ENCODE measurements at regions not wholly inside any gene's neighbourhood (a gene's known extent, or its start where the extent isn't known, plus 50 kb on each side); places are given as distances from the start of the nearest gene placed in this dataset.
"Not testable (repeated sequence)": the region's sequence is repeated elsewhere in the genome, so short reads cannot be mapped to it uniquely, and the experiment has no call there.

DNA sequence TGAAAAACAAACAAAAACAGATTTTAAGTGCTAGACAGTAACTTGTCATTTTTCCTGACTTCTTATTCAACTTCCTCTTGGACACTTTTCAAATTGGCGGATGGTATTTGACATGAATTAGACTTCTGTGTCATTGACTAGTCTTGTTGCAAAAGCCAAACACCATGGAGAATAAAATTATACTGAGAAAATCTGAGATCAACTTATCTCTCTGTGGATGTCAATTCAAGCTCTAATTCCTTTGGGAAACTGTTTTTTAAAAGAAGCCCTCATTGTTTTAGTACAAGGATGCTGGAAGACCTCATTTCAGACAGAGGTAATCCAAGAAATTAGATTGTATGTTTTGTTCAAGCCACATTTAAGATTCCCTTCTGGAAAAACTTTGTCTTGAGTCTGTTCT lies 831.0 kb downstream of the SEMA5A start:
- no peak for DNase-seq (ENCODE audit: low read depth)

DNA sequence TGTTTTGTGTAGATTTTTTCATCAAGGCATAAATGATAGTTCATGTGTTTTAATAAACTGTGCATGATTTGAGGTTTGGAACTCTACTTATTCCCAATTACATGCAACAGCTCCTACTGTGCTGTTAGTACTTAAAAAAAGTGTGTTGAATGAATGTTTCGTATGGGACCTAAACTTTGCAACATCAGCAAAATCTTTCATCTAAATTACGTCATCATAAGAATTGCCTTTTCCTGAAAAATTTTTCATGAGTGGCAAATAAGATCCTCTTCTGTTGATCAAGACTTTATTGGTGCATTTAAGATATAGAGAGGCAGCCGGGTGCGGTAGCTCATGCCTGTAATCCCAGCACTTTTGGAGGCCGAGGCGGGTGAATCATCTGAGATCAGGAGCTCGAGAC lies 826.1 kb downstream of the SEMA5A start:
- DNase-seq (ENCODE audit: low read depth), result no peak

DNA sequence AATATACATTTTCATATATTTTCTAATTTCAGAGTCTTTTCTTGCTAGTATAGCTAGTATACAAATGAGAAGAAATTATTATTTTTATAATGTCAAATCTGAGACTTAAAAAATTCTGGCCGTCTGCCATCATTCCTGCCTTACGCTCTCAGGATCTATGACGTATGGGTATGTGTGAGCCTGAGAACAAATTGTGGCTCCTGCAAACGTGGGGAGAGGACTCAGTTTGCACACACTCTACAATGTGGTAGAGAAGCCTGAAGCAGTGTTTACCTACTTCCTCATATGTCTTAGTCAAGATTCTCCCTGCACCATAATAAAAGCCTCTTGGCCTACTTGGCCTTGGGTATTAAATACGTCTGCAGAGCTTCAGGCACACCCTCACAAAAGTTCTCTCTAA lies 825.4 kb downstream of the SEMA5A start:
- DNase-seq (ENCODE audit: low read depth), result no peak

DNA sequence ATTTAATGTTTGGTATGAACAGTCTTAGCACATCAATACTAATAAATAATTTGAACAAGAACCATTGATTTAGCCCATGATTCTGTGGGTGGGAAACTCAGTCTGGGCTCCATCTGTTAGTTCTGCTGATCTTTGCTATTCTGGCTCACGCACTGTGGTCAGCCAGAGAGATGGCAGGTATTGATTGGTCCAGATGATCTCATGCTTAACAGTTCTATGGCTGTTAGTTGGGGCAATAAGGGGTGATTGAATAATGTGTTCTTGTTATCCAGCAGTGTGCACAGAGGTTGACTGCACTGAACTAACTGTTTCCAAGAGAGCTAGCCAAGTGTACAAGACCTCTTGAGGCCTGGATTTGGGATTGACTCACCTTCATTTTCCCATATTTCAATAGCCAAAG lies 824.3 kb downstream of the SEMA5A start:
- no peak for DNase-seq (ENCODE audit: low read depth)

DNA sequence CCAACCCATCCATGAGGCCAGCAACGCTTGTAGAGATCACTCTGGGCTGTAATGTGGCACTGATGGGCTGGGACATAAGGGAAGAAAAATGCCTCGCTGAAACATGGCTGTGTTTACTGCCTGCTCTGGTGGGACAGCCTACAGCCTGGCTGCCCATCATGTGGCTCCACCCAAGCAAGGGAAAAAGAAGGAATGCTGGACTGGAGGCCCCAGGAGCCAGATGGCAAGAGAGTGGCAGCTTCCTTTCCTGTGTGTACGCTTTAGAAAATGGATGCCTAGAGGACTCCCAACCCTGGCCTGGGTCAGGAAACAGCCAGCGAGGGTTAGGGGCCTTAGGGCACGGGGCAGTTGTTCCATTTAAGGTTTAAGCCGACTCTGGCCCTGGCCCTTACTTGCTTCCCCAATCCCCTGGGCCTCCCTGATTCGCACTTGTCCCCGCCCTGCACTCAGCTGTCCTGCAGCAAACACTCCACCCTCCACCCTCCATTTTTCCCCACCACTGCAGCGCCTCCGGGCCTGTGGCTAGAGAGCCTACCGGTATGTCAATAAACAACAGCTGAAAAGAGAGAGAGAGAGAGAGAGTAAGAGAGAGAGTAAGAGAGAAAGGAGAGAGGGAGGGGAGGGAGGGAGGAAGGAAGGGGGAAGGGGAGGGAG lies 819.4 kb downstream of the SEMA5A start:
- no peak for DNase-seq (ENCODE audit: low read depth)

DNA sequence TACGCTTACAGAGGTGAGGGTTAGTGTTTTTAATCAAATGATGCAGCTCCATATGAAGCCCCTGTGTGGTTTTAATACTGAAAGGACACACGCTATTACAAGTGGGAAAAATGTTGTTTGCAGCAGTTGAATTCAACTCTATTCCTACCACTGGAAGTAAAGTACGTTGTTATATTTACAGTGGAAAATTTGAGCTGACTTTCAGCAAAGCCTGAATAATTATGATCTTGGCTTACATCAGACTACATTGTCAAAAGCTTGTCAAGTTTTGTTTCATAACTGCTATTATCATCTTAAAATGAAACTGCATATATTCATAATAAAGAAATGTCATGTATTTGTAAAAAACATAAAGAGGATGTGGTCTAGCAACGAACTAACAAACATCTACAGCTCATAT lies 818.5 kb downstream of the SEMA5A start:
- no peak for DNase-seq (ENCODE audit: low read depth)

DNA sequence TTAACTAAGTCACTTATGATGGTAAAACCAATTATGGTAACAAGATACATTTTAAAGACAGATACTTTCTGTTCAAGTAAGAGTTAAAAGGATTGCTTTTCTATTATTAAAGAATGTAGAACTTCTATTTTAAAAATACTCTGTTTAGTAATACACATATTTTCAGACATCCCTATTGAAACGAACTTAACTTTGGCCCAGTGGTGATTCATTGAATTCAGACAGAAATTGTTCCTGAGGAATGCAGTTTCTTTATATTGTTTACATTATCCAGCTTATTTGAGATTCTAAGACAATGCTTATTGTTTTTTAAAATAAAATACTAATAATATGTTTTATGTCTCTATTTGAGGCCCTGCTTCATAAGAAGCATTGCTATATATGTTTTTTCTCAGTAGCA lies 816.4 kb downstream of the SEMA5A start:
- no peak for DNase-seq (ENCODE audit: low read depth)

DNA sequence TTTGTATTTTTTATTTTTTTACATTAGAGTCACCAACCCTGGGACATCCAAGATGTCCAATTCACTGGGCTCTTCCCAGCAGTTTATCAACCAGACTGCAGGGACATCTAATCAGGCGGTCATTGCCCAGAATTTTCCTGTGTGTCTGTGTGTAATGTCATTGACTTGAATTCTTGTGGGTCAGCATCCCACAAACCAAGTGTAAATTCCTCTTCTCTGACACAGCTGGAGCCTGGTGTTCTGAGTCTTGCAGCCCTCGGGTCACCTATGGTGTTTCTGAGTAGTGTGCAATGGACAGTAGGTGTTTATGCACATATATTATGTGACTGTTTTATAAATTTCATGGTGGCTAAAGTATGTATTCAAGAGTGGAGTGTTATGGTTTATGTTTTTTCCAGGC lies 815.7 kb downstream of the SEMA5A start:
- DNase-seq (ENCODE audit: low read depth), result no peak

DNA sequence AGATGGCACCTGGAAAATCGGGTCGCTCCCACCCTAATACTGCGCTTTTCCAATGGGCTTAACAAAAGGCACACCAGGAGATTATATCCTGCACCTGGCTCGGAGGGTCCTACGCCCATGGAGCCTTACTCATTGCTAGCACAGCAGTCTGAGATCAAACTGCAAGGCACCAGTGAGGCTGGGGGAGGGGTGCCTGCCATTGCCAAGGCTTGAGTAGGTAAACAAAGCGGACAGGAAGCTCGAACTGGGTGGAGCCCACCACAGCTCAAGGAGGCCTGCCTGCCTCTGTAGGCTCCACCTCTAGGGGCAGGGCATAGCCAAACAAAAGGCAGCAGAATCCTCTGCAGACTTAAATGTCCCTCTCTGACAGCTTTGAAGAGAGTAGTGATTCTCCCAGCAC lies 814.8 kb downstream of the SEMA5A start:
- DNase-seq (ENCODE audit: low read depth), result not testable (repeated sequence)

DNA sequence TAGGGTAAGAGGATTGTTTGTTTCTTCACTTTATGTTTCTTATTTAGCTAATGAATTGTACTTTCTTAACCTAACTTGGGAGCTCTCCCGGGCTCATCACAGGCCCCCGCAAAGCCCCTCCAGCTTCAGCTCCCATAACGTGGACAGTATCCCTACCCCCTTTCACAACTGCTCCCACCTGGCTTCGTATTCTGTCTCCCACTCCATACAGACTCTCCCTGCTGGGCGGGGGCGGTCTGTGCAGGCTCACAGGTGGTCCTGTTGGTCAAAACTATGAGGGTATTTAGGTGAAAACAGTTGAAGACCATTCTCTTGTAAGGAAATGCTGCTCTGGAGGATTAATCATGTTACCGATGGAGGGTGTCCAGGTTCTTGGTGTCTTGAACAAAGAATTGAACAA lies 805.3 kb downstream of the SEMA5A start:
- DNase-seq (ENCODE audit: low read depth), result no peak

DNA sequence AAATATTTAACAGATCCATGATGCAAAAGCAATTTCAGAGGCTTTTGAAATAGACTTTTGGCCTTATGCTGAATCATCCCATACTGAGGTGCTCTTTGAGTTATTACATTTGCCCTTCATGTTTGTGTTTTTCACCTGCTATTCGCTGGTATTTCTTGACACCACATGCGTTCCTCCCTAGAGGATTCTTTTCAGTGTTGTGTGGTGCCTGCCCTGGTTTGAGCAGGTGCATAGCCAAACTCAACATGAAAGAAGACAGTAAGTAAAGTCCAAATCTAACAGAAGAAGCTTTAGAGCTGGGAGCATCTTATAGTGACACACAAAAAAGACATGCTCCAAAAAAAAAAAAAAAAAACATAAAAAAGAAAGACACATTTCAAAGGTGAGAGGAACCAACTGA lies 796.3 kb downstream of the SEMA5A start:
- no peak for DNase-seq (ENCODE audit: low read depth)

DNA sequence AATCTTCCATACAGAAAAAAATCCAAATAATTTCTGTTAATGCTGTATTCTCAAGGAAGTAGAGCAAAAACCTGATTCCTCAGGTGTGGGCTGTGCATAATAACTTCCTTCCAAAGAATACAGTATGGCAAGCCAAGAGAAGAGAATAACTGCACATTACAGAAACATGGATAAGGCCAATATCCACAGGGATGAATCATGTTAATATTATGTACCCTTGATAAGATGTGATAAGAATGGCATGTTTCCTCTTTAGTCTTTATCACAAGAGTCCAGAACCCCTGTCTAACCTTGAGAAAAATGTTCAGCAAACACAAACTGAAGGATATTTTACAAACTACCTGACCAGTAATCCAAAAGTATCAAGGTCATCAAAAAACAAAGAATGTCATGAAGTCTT lies 795.8 kb downstream of the SEMA5A start:
- no peak for DNase-seq (ENCODE audit: low read depth)

DNA sequence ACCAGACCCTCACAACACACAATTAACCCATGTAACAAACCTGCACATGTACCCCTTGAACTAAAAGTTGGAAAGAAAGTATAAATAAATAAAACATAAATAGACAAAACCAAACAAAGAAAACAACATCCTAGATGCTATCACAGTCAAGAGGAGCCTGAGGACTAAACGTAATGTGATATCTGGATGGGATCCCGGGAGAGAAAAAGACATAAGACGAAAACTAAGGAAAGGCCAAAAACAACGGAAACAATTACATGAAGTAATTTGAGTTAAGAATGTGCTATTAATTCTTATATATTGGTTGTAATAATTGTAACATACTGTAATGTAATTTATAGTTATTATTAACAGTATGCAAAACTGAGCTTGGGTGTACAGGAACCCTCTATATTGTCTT lies 793.9 kb downstream of the SEMA5A start:
- DNase-seq (ENCODE audit: low read depth), result no peak

DNA sequence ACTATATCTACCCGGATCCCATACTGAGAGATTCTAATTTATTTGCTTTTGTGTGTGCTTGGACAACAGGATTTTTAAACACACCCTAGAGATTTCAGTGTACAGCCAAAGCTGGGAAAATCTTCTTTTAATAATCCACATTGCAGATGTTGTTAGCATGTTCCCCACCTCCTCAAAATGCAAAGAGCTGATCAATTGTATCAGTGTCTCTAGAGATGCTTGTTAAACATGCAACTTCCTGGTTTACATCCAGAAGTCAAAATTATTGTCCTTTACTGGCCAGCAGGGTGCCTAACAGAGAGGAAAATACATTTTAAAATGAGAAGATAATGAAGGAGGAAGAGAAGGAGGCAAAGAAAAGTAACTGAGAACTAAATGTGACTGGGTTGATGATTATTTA lies 793.3 kb downstream of the SEMA5A start:
- DNase-seq (ENCODE audit: low read depth), result no peak

DNA sequence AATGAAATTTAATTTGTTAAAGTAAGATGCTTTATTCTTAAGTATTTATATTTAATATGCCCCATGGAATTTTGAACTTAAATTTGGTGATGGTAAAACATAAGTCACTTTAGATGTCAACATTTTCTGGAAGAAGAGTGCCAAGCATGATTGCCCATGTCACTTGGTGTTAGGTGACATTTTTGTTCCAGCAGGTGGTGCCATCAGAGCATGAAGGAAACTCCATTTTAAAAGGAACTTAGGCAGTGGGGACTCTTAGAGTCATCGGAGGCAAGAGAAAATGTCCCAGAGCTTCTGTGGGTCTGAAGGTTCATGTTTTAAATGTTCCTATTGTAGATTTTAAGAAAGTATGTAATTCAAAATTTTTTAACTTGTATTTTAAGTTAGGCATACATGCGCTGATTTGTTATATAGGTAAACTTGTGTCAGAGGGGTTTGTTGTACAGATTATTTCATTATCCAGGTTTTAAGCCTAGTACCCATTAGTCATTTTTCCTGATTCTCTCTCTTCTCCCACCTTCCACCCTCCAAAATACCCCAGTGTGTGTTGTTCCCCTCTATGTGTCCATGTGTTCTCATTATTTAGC lies 789.3 kb downstream of the SEMA5A start:
- DNase-seq (ENCODE audit: low read depth), result no peak

DNA sequence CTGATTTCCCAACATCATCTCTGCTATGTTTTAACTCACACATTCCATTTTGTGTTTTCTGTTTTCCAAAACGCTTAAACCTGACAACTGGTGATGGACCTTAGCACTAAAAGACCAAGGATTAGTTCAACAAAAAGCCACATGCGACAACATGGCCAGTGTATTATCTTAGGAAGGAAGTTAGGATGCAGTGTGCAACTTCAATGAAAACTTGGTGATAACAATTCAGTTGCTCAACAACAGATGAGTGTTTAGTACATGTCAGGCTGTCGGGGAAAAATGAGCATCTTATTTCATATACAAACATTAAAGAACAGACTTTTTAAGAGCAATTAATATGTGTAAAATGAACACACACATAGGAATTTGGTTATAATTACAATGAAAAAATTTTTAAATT lies 780.0 kb downstream of the SEMA5A start:
- DNase-seq (ENCODE audit: low read depth), result no peak

DNA sequence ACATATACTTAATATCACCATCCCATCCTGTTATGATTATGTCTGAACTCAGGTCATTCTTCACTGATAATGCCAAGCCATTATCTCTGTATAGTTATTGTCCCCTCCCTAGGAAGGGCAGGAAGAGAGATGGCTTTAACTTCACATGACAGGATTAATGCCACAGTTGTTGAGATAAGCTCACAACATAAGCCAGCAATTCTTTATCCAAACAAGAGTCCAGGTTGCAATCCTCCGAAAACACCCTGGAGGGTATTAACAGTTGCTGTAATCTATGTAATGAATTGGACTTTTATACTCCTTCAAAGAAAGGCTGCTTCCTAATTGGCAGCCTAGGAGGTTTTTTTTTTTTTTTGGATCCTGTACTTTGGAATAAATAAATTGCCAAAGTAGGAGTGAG lies 779.4 kb downstream of the SEMA5A start:
- DNase-seq (ENCODE audit: low read depth), result no peak

DNA sequence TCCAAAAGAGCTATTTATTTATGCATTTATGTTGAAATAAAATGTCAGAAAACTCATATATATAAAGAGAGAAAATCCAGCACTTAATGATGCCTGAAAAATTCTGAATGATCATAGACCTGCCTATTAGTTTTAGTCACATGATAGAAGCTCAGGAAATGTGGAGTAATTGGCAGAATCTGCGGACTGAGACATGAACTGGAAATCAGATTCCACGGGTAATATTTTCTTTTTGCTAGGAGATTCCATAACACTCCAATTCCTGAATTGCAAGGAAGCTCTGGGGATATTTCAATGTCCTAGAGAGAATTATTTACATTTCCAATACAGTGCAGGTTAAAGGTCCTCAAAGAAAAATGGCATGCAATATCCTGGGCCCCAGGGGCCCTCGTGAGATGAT lies 778.8 kb downstream of the SEMA5A start:
- no peak for DNase-seq (ENCODE audit: low read depth)

DNA sequence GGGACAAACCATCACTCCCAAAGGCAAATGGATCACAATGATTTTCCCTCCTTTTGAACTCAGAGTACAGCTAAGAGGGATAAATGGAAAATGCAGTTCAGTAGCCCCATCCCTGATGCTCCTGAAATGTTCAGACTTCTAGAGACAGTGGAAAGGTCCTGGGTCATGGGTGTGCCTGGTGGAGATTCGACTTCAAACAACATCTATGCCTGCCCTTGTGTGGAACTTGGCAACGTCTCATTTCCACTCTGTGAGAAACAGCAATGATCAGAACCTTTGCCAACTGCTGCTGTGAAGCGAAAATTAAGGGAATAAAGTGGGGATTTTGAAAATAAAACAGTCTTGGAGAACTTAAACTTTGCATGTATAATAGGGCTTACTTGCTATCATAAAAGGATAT lies 778.1 kb downstream of the SEMA5A start:
- DNase-seq (ENCODE audit: low read depth), result no peak

DNA sequence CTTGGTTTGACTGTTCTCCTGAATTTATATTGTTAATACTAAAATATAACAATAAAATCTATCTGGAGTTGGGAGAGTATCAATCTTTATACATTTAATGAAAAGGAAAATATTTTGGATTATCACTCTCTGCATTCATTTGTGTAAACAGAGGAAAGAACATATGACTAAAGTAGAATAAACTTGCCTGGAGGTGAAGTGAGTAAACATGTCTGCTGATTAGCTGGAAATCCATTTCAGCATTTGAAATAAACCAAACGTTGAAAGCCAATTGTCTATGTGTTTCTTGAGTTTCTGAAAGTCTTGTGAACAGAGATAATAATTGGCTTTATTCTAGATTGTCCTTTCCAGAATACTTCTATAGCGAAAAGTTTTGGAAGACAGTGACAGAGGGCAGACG lies 776.2 kb downstream of the SEMA5A start:
- DNase-seq (ENCODE audit: low read depth), result no peak

DNA sequence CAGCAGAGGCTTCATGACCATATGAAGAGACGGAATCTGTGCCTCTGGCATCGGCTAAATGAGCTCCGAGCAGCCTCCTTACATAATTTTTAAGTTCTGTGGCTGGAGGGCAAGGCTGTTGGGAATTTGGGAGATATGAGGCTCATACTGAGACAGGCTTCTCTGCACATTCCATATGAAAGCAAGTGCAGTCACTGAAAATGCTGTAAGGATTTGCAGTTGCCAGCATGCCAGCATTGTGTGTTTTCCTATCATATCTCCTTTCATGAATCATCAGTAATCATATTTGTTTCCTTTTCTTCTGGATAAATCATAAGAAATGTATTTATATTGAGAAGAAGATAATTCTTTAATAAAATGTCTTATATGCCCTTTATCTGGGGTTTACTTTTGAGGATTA lies 775.4 kb downstream of the SEMA5A start:
- no peak for DNase-seq (ENCODE audit: low read depth)

DNA sequence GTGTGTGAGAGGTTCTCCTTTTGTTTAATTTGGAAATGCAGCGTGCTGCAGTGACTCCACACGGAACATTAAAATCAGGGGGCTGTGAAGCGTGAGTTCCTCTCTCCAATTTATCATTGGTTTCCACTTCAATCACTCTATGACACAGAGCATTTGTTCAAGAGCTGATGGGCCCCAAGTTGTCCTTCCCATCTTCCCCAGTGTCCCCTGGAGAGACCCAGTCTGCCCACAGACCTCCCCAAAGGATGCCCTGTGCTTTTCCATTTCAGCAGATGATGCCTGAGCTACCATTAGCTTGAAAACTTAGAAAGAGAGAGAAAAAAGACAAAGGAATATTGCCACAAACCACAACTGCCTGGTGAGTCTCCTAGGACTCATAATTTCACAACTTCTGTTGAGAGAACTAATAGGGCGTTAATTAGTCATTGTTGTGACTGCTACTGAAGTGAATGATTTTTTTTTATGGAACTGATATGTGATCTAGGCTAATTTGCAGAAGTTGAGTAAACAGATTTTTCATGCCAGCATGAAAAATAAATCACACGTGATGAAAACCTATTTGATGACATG lies 772.7 kb downstream of the SEMA5A start:
- no peak for DNase-seq (ENCODE audit: low read depth)

DNA sequence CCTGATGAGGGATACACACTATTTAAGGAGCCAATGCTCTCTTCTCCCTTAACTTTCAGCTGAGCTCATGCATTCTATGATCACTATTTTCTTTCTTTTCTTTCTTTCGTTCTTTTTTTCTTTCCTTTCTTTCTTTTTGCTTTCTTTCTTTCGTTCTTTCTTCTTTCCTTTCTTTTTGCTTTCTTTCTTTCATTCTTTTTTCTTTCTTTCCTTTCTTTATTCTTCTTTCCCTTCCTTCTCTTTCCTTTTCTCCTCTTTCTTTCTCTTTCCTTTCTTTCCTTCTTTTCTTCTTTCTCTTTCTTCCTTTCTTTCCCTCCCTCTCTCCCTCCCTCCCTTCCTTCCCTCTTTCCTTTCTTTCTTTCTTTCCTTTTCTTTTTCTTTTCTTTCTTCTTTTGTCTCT lies 761.2 kb downstream of the SEMA5A start:
- no peak for DNase-seq (ENCODE audit: low read depth)

DNA sequence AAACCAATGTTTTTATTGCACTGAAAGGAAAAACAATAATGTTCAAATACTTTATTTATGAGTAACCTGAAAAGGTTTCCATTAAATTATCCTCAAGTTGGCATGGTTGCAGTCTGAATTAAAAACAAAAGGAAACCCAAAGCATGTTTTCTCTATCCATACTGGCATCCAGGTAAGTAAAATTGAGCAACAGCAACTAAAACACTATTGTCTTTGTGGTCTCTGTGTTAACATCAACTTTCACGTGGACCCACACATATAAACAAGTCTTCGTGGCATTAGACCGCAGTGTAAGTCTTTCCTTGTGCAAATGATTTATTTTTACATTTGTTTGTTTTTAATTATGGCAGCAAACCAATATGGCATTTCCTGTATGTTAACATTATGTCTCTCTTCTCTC lies 757.6 kb downstream of the SEMA5A start:
- no peak for DNase-seq (ENCODE audit: low read depth)

All from T-helper 22 cell (primary cell).